GM20000 (cell line): ENCODE measurements at regions not wholly inside any gene's neighbourhood (a gene's known extent, or its start where the extent isn't known, plus 50 kb on each side); places are given as distances from the start of the nearest gene placed in this dataset.
A peak's percentile ranks its signal among the peaks of the same experiment; 100 is the strongest.

Experiments
- DNase-seq: peaks from one replicate; pipeline ENCODE4 v3.0.0; 2012; ENCODE audit warnings: low spot score
- CTCF ChIP-seq: IDR thresholded peaks from 2 replicates; pipeline ENCODE4 v1.5.1; 2012; ENCODE audit warnings: mild to moderate bottlenecking, control low read depth; ENCODE audit errors: extremely low read depth, missing control alignments

- DNase-seq, result no peak
- TF ChIP-seq CTCF, result no peak
These were observed 96.4 kb upstream of the PAK5 start for GRCh38 chr20:9935285-9935684.

GRCh38 chr20:9930142-9930541 is 91.3 kb upstream of the PAK5 start:
- no peak for TF ChIP-seq CTCF
- no peak for DNase-seq

GRCh38 chr20:9928955-9929354 is 90.1 kb upstream of the PAK5 start:
- DNase-seq, result no peak
- no peak for TF ChIP-seq CTCF

GRCh38 chr20:9928281-9928737 is 89.4 kb upstream of the PAK5 start:
- peak; percentile 20 for DNase-seq

GRCh38 chr20:9927224-9927623 is 88.3 kb upstream of the PAK5 start:
- DNase-seq, result no peak
- no peak for TF ChIP-seq CTCF

More at GRCh38 chr20:9928281-9928737, 89.4 kb upstream of the PAK5 start:
- TF ChIP-seq CTCF, result no peak

- no peak for TF ChIP-seq CTCF
- DNase-seq, result no peak
These were observed 87.6 kb upstream of the PAK5 start for GRCh38 chr20:9926476-9926875.

- no peak for TF ChIP-seq CTCF
- no peak for DNase-seq
These were observed 87.1 kb upstream of the PAK5 start for GRCh38 chr20:9926007-9926406.

GRCh38 chr20:9923648-9924047 is 84.8 kb upstream of the PAK5 start:
- TF ChIP-seq CTCF, result no peak
- no peak for DNase-seq
